HG03108 (cell line): ENCODE measurements at regions not wholly inside any gene's neighbourhood (a gene's known extent, or its start where the extent isn't known, plus 50 kb on each side); places are given as distances from the start of the nearest gene placed in this dataset.
"Not testable (repeated sequence)": the region's sequence is repeated elsewhere in the genome, so short reads cannot be mapped to it uniquely, and the experiment has no call there.

Experiments
- ATAC-seq: cut with Tn5 transposase; IDR thresholded peaks from one replicate; pipeline ENCODE4 v1.9.1; 2021; ENCODE audit warnings: moderate library complexity; ENCODE audit not compliant: unreplicated experiment

DNA sequence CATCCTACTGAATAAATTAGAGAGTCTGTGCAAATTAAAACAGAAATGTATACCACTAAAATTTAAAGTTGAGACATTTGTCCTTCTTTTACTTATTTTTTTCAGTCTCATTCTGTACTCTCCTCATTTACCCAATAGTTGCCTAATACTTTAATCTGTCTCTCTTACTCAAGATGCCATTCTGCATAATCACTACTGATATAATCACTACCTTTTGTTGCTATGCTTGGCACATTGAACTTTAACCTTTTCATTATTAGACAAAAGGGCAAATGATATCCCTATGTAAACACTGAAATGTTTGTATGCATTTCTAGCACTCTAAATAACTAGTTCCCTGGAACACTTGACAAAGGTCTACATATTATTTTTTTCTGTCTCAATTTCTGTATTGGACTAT lies 1108.3 kb upstream of the FLRT2 start:
- ATAC-seq, result no peak

DNA sequence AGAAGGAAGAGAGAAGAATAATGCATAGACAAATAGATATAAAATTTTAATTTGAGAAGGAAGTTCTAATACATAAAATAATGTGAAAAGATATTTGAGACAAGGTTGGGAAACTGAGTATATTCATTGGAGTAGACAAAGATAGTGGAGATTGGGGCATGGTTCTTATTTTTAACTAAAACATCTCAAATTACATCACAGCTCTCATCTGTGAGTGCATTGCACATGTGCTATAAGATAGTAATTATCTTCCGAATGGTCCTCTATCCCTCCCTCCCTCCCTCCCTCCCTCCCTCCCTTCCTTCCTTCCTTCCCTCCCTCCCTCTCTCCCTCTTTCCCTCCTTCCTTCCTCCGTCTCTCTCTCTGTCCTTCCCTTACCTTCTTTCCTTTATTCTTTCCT lies 1104.0 kb upstream of the FLRT2 start:
- no peak for ATAC-seq

DNA sequence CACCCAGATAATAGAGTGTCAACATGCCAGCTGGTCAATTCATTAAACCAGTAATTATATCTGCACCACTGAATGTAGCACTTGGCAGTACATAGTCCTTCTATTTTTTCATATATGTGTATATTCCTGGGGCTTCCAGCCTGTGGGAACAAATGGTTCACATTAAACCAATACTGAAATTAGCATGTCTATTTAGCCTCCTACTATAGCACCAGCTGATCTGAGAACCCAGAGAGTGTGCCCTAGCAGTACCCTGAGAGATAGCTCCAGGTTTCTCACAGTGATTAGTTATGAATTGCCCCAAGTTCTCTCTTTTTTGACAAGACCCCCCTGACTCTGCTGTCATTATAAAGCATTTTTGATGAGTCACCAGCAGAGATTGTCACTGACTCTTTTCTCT lies 1097.3 kb upstream of the FLRT2 start:
- ATAC-seq, result no peak

DNA sequence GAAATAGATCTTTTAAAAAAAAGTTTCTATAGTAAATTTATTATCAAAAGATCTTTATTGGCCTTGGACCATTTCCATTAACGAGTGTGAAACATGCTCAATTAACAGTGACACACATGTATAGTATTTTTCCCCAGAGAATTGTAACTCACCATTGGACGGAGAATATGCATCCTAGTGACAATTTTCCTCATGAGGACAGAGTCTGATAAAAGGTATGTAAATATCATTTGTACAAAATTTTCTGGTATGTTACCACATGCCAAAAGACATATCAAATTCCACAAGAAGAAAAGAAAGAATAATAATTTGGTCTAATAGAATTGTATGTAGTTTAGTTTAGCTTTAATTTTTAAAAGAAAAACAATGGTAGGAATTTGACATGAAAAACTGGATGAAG lies 1096.0 kb upstream of the FLRT2 start:
- ATAC-seq, result no peak

DNA sequence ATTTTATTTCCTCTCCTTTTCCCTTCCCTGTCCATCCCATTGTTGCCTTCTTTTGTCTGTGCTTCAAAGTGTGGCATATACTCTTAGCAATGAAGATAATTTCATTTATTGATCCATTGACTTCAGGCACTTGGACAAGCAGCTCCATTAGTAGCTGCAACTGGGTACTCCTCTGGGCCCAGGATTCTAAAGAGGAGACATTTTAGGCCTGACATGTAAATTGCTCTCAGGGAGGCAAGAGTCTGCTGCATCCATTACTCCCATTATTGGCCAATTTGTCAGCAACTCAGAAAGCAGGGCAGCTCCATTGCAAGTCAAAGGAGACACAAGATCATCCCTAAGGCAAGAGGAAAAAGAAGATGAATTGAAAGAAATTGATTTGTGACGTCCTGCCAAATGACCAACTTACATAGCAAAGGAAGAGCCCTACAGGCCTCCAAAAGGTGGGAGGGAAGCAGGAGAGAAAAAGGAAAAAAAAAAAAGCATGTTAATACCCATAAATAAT lies 1094.1 kb upstream of the FLRT2 start:
- ATAC-seq, result no peak

DNA sequence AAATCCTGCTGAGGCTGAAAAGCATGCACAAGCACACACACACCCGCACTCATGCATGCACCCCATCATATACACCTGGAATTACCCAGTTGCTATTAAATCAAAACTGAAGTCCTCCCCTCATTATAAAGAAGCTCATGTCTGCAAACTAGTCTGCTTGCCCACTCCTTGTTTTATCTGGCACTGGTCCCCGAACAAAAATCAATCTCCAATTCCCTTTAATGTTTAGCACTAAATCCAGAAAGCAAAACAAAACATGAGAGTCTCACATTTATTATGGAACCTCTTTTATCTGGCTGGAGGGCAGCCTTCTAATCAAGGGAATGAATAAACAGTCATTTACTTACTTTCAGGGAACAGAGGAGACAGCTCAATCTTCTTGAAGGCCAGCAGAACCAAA lies 1093.4 kb upstream of the FLRT2 start:
- ATAC-seq, result no peak

DNA sequence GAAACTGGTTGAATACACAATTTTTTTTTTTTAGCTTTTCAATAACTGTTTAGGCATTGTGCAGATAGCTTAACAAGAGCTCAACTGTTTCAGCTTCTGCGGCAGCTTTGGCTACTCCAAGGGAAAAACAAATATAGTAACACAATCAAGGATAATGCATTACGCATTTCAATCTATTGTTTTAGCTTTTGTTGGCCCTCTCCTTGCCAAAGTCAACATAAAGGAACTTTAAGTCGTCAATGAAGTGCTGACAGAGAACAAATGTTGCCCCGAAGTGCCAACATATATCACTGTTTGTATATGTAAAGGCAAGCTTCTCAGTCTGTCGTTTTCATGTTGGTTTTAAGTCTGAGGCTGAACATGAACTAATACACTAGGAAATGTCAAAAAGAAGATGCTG lies 1087.4 kb upstream of the FLRT2 start:
- no peak for ATAC-seq

DNA sequence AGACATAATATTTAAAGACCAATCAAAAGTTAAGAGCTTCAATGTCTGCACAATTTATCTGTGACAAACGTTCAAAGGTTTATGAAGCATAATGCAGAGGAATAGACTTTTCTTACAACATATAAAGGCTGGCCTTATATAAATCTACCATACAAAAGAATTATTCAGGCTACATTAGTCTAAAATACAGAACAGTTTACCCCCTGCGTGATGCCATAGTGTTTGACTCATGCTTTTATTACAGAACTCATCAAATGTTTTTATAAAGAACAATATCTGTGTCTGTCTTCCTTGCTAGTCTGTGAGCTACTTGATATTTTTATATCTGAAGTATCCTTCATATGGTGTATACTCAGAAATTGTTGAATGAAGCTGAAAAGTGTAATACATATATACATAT lies 1084.5 kb upstream of the FLRT2 start:
- ATAC-seq, result no peak

DNA sequence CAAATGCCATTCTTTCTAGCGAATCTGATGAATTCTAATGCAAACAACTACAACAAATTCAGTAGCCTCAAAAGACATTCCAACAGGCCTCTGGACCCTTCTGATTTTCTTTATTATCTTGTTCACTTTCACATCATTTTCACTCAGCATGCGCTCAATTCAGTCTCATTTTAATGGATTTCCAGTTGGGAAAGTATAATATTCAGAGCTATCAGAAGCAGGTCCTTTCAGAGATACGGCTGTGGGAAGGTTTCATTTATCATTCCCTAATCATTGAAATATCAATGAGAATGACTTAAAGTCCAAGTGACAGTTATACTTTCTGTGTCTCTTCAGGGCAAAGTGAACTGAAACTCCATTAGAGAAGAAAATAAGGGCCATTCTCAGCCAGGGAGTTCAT lies 1083.7 kb upstream of the FLRT2 start:
- no peak for ATAC-seq

DNA sequence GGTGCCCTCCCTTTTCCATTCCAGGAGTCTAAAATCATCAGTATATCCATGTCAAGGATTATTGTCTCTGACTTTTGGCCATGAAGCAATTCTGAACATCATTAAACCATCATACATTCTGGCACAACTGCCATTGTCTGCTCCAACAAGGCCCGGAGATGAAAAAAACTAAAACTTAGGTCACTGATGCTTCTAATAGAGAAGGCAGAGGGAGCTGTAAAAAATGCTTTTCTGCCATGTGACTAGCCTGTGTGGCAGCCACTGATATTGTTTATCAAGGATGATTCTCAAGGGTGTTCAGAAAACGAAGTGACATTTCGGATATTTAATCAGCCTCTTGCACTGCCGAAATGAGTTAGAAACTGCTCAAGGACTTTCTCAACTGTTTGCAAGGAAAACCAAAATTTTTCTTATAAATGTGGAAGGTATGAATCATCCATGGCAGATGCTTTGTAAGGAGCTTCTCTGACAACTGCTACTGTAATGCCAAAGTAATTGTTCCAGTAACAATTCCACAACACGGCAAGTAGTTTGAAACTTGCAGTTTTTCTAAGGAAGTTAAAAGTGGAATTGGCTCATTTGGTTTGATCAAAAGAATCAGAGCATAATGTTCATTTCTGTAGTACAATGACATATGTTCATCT lies 1076.5 kb upstream of the FLRT2 start:
- no peak for ATAC-seq

DNA sequence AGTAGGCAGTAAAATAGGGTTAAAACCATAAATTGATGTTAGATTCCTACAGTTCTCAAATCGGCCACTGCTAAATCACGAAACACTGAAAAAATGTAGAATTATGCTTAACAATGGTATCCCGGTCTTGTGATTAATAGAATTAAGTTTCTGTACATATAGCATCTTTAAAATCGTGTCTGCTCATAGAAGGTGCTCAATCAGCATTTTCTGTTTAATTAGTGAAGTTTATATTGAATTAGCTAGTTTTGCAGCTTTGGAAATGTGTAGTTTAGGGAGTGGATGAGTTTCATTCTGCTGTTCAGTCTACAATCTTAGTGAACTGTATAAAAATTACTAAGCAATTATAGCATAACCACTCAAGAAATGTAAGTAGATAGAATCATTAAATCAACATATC lies 1075.8 kb upstream of the FLRT2 start:
- ATAC-seq, result no peak

DNA sequence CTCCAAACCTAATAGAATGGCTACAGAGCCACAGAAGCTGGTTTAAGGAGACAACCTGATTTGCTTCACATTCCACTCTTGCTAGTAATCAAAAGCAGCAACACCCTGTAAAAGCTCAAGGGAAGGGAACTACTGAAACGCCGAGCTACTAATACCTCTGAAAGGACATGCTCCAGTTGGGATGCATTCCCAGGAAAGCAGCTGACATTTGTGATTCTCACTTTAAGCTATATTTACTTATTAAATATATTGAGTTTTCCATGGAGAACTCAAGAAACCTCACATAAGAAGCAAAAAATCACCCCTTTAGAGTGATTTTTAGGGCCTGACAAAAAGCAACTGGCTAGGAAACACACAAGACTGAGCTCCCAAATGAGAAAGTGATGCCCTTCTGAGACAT lies 1073.0 kb upstream of the FLRT2 start:
- no peak for ATAC-seq

DNA sequence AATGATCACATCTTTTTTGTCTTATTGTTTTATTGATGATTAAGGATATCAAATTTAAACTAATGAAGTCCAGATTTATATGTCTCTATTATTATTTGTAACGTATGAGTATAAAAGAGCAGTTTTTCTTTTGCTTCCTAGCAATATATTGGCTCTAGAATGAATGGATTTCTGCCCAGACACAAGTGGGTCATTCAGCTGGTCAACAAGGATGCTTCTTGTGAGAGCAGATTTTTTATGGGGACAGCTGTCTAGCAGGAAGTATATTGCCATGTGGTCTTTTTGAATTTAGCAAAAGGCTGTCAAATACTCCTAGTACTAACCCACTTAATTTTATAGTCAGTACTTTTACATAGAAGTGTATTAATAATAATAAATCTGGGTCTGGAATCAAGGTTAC lies 1071.1 kb upstream of the FLRT2 start:
- ATAC-seq, result no peak

DNA sequence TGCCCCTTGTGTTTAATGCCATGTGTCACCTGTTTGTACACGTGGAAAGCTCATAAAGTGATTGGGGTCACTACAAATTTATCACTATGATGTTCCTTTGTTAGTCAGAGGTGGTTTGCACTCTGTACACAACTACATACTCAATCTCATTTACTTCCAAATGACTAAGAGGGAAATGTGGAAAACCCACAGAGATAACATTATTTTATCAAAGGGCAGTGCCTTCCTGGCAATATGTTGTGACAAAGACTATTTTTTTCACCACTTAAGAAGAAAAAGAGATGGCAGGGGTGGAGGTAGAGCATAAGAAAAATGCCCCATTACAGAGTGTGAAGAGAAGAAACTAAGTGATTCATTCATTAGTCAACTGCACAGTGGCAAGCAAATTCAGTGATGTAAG lies 1064.1 kb upstream of the FLRT2 start:
- ATAC-seq, result no peak

DNA sequence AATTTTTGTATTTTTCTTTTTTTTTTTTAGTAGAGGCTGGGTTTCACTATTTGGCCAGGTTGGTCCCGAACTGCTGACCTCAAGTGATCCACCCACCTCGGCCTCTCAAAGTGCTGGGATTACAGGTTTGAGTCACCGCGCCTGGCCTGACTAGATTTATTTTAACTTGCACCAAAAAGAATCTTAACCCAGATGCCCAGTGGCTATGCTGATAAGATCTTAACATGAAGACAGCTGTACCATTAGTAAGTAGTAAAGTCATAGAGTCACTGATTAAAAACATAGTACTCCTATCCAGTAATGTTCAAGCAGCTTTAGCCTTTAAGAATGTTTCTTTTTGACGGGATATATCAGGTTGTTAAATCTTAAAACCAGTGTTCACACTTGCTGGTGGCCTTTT lies 1061.8 kb upstream of the FLRT2 start:
- no peak for ATAC-seq

DNA sequence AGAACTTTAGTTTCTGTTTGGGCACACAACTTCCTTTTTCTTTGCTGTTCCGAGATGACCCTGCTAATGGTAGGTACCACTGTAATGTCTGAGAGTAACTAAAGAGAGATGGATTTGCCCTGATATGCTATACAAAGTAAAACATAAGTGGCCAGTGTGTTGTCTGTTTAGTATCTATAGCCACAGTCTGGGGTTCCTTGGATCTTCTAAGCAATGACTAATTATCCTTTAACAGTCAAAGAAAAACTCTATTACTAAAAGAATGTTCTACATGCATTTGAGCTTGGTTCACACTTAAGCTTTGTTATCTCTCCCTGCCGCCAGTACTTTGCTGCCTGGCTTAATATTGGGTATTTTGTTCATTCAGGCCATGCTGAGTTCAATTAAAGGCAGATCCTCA lies 1051.9 kb upstream of the FLRT2 start:
- no peak for ATAC-seq

DNA sequence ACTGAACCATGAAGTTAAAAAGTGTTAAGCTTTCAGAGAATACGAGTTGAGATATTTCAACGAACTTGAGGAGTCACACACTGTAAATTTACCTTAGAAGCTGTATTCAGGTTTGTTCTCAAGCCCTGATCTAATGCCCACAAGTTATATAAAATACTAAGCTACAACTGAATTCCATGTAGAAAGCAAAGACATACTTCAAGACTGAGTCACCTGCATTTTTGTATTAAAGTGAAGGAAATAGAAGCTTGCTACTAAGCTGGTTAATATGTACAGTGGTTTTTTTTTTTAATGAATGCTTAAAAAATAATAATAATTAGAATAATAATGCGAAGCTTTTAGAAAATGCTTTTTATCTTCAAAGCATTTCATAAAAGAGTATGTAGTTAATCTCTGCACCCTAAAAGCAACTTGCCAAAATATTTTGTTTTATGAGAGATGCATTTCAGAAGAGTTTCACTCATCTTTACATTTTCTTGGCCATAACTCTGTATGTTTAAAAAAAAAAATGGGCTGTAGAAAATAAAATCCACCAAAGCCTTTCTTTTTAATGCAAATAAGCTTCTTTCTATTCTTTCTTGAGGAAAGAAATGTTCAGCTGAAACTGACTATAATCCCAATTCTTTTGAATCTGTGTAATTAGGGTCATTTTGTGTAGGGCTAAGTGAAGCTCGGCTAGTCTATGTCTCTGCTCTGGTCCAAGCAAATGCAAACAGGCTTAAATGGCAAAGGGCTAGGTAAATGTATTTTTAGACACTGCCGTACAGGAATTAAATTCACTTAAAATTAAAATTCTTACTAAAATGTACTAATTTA lies 1047.5 kb upstream of the FLRT2 start:
- ATAC-seq, result no peak

DNA sequence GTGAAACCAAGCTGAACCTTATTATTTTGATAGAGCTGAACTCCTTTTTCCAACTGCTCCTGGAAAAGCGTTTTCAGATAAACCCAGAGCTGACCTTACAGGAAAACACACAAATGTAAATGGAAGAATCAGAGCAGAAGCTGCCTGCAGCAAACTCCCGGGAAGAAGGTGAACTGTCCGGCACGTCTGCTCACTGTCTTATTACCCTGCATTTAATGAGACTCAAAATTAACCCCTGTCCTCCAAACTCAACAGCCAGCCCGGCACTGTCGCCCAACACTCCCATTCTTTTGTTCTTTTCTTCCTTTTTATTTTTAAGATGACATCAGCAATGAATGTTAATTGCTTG lies 1046.9 kb upstream of the FLRT2 start:
- ATAC-seq, result no peak

DNA sequence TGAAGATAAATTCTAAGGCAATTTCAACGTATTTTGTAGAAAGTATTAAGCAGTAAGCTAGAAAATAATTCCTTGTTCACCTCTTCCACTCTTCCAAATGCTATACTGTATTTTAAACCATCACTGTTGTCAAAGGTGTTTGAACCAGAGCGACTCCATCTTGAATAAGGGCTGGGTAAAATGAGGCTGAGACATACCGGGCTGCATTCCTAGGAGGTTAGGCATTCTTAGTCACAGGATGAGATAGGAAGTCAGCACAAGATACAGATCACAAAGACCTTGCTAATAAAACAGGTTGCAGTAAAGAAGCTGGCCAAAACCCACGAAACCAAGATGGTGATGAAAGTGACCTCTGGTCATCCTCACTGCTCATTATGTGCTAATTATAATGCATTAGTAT lies 1045.7 kb upstream of the FLRT2 start:
- ATAC-seq, result not testable (repeated sequence)

DNA sequence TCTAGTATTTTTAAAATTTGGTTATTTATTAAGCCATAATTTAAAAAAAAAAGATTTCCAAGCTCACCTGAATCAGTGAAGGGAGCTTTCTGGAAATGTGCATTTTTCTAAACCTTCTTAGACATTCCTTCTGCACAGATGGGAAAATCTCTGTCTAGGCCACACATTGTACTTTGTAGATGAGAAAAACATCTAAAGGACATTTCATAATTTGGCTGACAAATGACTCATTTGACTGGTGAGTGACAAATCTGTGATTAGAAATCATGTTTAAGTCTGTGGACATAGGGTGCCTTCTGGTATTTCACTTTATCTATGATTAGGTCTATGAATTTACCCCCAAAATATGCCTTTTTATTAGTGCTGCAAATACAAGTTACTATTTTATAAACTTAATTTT lies 1044.9 kb upstream of the FLRT2 start:
- no peak for ATAC-seq

DNA sequence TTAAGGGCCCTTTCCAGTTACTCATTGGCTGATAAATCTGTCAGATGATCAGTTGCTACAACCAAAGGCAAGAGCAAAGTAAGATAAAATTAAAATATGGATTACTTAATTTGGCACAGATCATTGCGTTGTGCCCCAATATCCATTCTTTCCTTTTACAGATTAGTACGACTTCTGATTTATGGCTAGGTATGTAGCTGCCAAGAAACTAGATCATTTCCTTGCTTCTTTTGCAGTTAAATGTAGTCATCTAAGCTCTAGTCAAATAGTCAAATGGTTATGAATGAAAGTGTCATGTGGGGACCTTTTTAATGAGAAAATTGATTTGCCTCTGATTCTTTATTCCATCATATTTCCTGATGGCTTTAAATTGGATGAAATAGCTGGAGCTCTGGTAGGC lies 1039.9 kb upstream of the FLRT2 start:
- ATAC-seq, result no peak

DNA sequence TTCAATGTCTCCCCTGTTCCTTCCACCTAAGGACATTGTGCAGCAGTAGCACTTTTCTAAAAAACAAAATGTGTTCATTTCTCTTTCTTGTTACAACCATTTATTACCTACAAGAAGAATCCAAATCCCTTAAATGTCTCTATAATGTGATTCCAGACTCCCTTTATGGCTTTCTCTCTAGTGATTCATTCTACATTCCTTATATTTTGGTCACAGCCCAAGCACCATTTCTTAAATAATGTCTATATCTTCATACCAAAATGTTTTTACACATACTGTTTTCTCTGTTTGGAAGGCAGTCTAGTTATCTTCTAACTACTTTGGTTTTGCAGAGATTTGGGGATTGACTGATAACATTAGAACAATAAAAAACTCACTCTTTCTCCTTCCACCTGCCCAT lies 1037.3 kb upstream of the FLRT2 start:
- no peak for ATAC-seq

DNA sequence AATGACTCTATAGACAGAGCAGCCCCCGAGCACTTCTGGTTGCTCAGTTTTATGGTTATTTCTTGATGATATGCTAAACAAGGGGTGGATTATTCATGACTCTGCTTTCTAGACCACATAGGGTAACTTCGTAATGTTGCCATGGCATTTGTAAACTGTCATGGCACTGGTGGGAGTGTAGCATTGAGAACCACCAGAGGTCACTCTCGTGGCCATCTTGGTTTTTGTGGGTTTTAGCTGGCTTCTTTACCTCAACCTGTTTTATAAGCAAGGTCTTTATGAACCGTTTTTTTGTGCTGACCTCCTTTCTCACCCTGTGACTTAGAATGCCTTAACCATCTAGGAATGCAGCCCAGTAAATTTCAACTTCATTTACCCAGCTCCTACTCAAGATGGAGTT lies 1036.2 kb upstream of the FLRT2 start:
- no peak for ATAC-seq
